GM18508 (cell line): ENCODE measurements at regions not wholly inside any gene's neighbourhood (a gene's known extent, or its start where the extent isn't known, plus 50 kb on each side); places are given as distances from the start of the nearest gene placed in this dataset.
"Not testable (repeated sequence)": the region's sequence is repeated elsewhere in the genome, so short reads cannot be mapped to it uniquely, and the experiment has no call there.

Experiments used
- ATAC-seq: cut with Tn5 transposase; IDR thresholded peaks from one replicate; pipeline ENCODE4 v1.9.1; 2021; ENCODE audit warnings: moderate number of reproducible peaks; ENCODE audit not compliant: insufficient read depth, unreplicated experiment

- no peak for ATAC-seq
Measured at GRCh38 chr1:177442584-177442983, 271.8 kb downstream of the BRINP2 start.

- no peak for ATAC-seq
Measured at GRCh38 chr1:177441281-177441680, 270.5 kb downstream of the BRINP2 start.

- no peak for ATAC-seq
Measured at GRCh38 chr1:177440821-177441220, 270.1 kb downstream of the BRINP2 start.

GRCh38 chr1:177439301-177439700 lies 268.5 kb downstream of the BRINP2 start:
- ATAC-seq: no peak

- no peak for ATAC-seq
Measured at GRCh38 chr1:177435364-177435763, 264.6 kb downstream of the BRINP2 start.

GRCh38 chr1:177432897-177433296 lies 262.1 kb downstream of the BRINP2 start:
- no peak for ATAC-seq

- ATAC-seq: no peak
Measured at GRCh38 chr1:177431123-177431522, 260.4 kb downstream of the BRINP2 start.

- ATAC-seq: no peak
Measured at GRCh38 chr1:177429234-177429633, 258.5 kb downstream of the BRINP2 start.

- ATAC-seq: no peak
Measured at GRCh38 chr1:177427811-177428210, 257.1 kb downstream of the BRINP2 start.

- ATAC-seq: no peak
Measured at GRCh38 chr1:177426497-177426896, 255.7 kb downstream of the BRINP2 start.

- no peak for ATAC-seq
Measured at GRCh38 chr1:177425199-177425598, 254.4 kb downstream of the BRINP2 start.

GRCh38 chr1:177424744-177425143 lies 254.0 kb downstream of the BRINP2 start:
- ATAC-seq: no peak

GRCh38 chr1:177423090-177423489 lies 252.3 kb downstream of the BRINP2 start:
- ATAC-seq: no peak

GRCh38 chr1:177413982-177414596 lies 243.3 kb downstream of the BRINP2 start:
- ATAC-seq: no peak

- no peak for ATAC-seq
Measured at GRCh38 chr1:177411381-177411780, 240.6 kb downstream of the BRINP2 start.

- ATAC-seq: no peak
Measured at GRCh38 chr1:177410179-177410766, 239.5 kb downstream of the BRINP2 start.

GRCh38 chr1:177406323-177406722 lies 235.6 kb downstream of the BRINP2 start:
- not testable (repeated sequence) for ATAC-seq

- ATAC-seq: no peak
Measured at GRCh38 chr1:177392336-177392735, 221.6 kb downstream of the BRINP2 start.

- no peak for ATAC-seq
Measured at GRCh38 chr1:177385760-177386698, 215.3 kb downstream of the BRINP2 start.

GRCh38 chr1:177384461-177384860 lies 213.7 kb downstream of the BRINP2 start:
- no peak for ATAC-seq

- ATAC-seq: no peak
Measured at GRCh38 chr1:177383715-177384114, 213.0 kb downstream of the BRINP2 start.
